ENCODE measurements at regions not wholly inside any gene's neighbourhood (a gene's known extent, or its start where the extent isn't known, plus 50 kb on each side); places are given as distances from the start of the nearest gene placed in this dataset.

DNA sequence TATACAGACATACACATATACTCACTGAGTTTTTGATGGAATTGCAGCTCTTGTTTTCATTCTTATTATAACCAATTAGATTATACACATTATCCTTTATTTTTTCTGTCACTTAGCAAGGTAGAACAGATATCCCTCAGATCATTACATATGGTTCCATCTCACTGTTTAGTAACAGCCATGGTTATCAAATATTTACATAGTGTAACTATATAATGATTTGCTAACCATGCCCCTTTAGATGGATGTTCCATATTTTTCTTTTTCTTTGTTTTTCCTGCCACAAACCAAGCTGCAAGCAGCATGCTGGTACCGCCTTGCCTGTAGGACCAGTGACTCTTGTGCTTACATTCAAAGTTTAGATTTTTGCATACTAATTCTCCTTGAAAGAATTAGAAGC is 163.4 kb upstream of the NFE2L3 start:
- TF ChIP-seq POLR2A (IDR thresholded peaks at IDR 0.05) (no peak), EP300 (IDR thresholded peaks at IDR 0.05) (no peak)
- TF ChIP-seq, protein P1, sequence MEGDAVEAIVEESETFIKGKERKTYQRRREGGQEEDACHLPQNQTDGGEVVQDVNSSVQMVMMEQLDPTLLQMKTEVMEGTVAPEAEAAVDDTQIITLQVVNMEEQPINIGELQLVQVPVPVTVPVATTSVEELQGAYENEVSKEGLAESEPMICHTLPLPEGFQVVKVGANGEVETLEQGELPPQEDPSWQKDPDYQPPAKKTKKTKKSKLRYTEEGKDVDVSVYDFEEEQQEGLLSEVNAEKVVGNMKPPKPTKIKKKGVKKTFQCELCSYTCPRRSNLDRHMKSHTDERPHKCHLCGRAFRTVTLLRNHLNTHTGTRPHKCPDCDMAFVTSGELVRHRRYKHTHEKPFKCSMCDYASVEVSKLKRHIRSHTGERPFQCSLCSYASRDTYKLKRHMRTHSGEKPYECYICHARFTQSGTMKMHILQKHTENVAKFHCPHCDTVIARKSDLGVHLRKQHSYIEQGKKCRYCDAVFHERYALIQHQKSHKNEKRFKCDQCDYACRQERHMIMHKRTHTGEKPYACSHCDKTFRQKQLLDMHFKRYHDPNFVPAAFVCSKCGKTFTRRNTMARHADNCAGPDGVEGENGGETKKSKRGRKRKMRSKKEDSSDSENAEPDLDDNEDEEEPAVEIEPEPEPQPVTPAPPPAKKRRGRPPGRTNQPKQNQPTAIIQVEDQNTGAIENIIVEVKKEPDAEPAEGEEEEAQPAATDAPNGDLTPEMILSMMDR (IDR thresholded peaks at IDR 0.05) = no peak

All from sigmoid colon (tissue), 4 donors.